Nephron progenitor cell (in vitro differentiated cells): ENCODE measurements at regions not wholly inside any gene's neighbourhood (a gene's known extent, or its start where the extent isn't known, plus 50 kb on each side); places are given as distances from the start of the nearest gene placed in this dataset.

ENCODE experiments used
- DNase-seq: peaks from one replicate; pipeline ENCODE4 v3.0.0; 2021
- H3K27ac Mint-ChIP-seq: 2 replicates; pipeline ENCODE4 v1.8.0; 2021; ENCODE audit warnings: mild to moderate bottlenecking, moderate library complexity, mixed read lengths
- H3K27me3 Mint-ChIP-seq: 2 replicates; pipeline ENCODE4 v1.8.0; 2021; ENCODE audit warnings: mild to moderate bottlenecking, low read depth, mixed read lengths; ENCODE audit not compliant: poor library complexity
- H3K36me3 Mint-ChIP-seq: 2 replicates; pipeline ENCODE4 v1.8.0; 2021; ENCODE audit warnings: low read depth, mixed read lengths
- H3K4me1 Mint-ChIP-seq: 2 replicates; pipeline ENCODE4 v1.8.0; 2021; ENCODE audit warnings: mixed read lengths
- H3K4me3 Mint-ChIP-seq: 2 replicates; pipeline ENCODE4 v1.8.0; 2021; ENCODE audit warnings: mild to moderate bottlenecking, moderate library complexity, mixed read lengths
- H3K9me3 Mint-ChIP-seq: 2 replicates; pipeline ENCODE4 v1.8.0; 2021; ENCODE audit warnings: mild to moderate bottlenecking, moderate library complexity, mixed read lengths
- TF ChIP-seq, protein P1 (sequence below): fragments of 200-600 bp; sonication (generic); IDR thresholded peaks from 2 replicates; pipeline ENCODE4 v1.5.0; 2021; ENCODE audit warnings: antibody characterized with exemption

GRCh38 chr2:221203125-221203524 is 369.0 kb downstream of the EPHA4 start:
- no peak overlapping the region for H3K27ac Mint-ChIP-seq
- H3K4me3 Mint-ChIP-seq, result no peak overlapping the region
- peaks cover 3% of the 10 kb centered on the region for H3K27me3 Mint-ChIP-seq
- TF ChIP-seq, protein P1, sequence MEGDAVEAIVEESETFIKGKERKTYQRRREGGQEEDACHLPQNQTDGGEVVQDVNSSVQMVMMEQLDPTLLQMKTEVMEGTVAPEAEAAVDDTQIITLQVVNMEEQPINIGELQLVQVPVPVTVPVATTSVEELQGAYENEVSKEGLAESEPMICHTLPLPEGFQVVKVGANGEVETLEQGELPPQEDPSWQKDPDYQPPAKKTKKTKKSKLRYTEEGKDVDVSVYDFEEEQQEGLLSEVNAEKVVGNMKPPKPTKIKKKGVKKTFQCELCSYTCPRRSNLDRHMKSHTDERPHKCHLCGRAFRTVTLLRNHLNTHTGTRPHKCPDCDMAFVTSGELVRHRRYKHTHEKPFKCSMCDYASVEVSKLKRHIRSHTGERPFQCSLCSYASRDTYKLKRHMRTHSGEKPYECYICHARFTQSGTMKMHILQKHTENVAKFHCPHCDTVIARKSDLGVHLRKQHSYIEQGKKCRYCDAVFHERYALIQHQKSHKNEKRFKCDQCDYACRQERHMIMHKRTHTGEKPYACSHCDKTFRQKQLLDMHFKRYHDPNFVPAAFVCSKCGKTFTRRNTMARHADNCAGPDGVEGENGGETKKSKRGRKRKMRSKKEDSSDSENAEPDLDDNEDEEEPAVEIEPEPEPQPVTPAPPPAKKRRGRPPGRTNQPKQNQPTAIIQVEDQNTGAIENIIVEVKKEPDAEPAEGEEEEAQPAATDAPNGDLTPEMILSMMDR, result no peak
- no peaks in the 10 kb centered on the region for H3K36me3 Mint-ChIP-seq
- H3K9me3 Mint-ChIP-seq, result no peaks in the 10 kb centered on the region
- H3K4me1 Mint-ChIP-seq, result peaks cover 32% of the 10 kb centered on the region
- DNase-seq, result no peak

- TF ChIP-seq, protein P1, result no peak
- H3K4me3 Mint-ChIP-seq, result no peak overlapping the region
- DNase-seq, result no peak
- no peaks in the 10 kb centered on the region for H3K9me3 Mint-ChIP-seq
- peaks cover 28% of the 10 kb centered on the region for H3K4me1 Mint-ChIP-seq
- H3K36me3 Mint-ChIP-seq, result no peaks in the 10 kb centered on the region
- H3K27ac Mint-ChIP-seq, result no peak overlapping the region
- peaks cover 7% of the 10 kb centered on the region for H3K27me3 Mint-ChIP-seq
Observed at GRCh38 chr2:221203856-221204255, 368.2 kb downstream of the EPHA4 start.

DNA sequence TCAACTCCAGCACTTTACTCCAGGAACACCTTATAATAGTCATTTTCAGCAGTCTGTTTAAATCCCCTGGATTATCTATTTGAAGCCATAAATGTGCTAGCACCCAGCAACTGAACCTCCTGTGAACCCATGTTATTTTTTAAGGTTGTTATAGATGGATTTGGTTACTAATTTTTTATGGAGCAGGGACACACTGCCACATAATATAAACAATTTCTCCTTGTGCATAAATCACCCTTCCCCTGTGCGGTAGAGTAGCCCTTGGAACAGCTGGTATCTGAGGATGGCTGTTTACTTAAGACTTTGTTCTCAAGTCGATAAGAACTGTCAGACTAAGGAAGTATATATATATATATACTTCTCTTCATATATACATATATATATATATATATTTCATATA is 367.4 kb downstream of the EPHA4 start:
- no peak for DNase-seq
- peaks cover 28% of the 10 kb centered on the region for H3K4me1 Mint-ChIP-seq
- no peak overlapping the region for H3K4me3 Mint-ChIP-seq
- H3K27ac Mint-ChIP-seq, result no peak overlapping the region
- no peaks in the 10 kb centered on the region for H3K9me3 Mint-ChIP-seq
- H3K27me3 Mint-ChIP-seq, result peaks cover 7% of the 10 kb centered on the region
- no peaks in the 10 kb centered on the region for H3K36me3 Mint-ChIP-seq
- TF ChIP-seq, protein P1, result no peak

- DNase-seq, result no peak
- H3K4me1 Mint-ChIP-seq, result peaks cover 27% of the 10 kb centered on the region
- peaks cover 9% of the 10 kb centered on the region for H3K27me3 Mint-ChIP-seq
- H3K4me3 Mint-ChIP-seq, result no peak overlapping the region
- TF ChIP-seq, protein P1, result no peak
- H3K27ac Mint-ChIP-seq, result no peak overlapping the region
- no peaks in the 10 kb centered on the region for H3K9me3 Mint-ChIP-seq
- no peaks in the 10 kb centered on the region for H3K36me3 Mint-ChIP-seq
Observed at GRCh38 chr2:221205103-221205673, 366.9 kb downstream of the EPHA4 start.

GRCh38 chr2:221210686-221211085 is 361.4 kb downstream of the EPHA4 start:
- Mint-ChIP-seq H3K4me3 (no peak overlapping the region), H3K9me3 (no peaks in the 10 kb centered on the region), H3K4me1 (peaks cover 5% of the 10 kb centered on the region), H3K27ac (no peak overlapping the region), H3K36me3 (no peaks in the 10 kb centered on the region), H3K27me3 (peaks cover 12% of the 10 kb centered on the region)
- no peak for DNase-seq
- TF ChIP-seq, protein P1, result no peak

GRCh38 chr2:221211653-221212052 is 360.5 kb downstream of the EPHA4 start:
- Mint-ChIP-seq H3K4me1 (peaks cover 12% of the 10 kb centered on the region), H3K4me3 (no peak overlapping the region), H3K36me3 (no peaks in the 10 kb centered on the region)

More at GRCh38 chr2:221211653-221212052, 360.5 kb downstream of the EPHA4 start:
- no peak overlapping the region for H3K27ac Mint-ChIP-seq
- H3K27me3 Mint-ChIP-seq, result peaks cover 16% of the 10 kb centered on the region
- TF ChIP-seq, protein P1, result no peak
- no peaks in the 10 kb centered on the region for H3K9me3 Mint-ChIP-seq
- DNase-seq, result no peak
